HG02884 (cell line): ENCODE measurements at regions not wholly inside any gene's neighbourhood (a gene's known extent, or its start where the extent isn't known, plus 50 kb on each side); places are given as distances from the start of the nearest gene placed in this dataset.

Source experiments
- ATAC-seq: cut with Tn5 transposase; IDR thresholded peaks from one replicate; pipeline ENCODE4 v1.9.1; 2021; ENCODE audit warnings: mild to moderate bottlenecking, moderate library complexity; ENCODE audit not compliant: unreplicated experiment

DNA sequence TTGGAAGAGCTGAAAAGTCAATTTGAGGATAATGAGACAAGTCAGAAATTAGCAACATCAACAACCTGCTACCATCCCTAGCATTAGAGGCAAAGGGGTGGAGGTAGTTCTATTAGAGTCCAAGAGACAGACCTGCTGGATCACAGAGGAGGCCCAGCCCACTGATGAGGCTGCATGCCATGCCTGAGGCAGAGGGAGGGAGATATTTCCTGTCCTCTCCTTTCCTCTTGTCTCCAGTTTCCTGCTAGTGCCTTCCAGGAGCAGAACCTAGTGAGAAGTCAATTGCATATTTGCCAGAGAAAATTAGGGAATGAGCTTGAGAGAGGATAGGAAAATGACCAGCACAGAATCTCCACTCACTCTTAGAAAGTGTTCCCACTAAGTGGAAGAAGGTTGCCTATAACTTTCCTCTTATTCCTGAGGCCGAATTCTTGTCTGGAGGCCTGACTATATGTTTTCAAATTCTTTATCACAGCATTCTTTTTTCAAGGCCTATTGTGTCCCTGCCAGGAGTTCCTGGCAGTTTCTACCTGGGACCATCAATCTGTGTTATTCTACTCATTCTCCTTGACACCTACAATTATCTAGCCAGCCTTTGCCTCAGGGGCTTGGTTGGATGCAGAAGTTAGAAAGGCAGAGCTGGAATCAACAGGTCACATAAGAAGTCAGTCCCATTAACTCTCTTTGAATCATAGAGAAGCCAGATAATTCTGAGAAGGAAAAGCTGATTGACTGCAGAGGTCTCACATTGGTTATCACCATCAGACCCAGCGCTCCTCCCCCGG is 121.9 kb downstream of the EMP1 start:
- no peak for ATAC-seq

DNA sequence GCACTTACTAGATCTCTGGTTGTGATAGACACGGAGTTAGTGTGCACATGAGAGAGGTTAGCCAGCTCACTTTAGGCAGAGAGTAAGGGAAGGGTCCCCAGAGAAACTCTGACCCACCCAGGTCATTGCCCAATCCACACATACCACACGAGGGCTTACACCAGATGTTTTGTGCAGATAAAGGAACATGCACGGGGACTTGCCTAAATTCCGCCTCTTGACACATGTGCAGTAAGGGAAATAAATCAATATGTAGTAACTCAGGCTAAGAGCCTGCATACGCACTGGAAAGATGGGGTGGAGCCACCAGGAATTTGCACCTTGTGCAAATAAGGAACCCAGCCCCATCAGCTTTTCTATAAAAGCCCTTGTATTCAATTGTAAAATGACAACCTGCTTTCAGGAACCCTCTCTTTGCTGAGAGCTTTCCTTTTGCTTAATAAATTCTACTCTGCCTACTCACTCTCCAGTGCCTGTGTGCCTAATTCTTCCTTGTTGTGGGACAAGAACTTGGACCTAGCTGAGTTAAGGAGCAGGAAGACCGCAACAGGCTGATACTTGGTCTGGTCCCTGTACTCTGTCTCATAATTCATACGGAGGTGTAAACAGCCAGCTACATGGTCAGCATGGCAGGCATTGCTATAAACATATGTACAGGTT is 120.2 kb downstream of the EMP1 start:
- no peak for ATAC-seq

DNA sequence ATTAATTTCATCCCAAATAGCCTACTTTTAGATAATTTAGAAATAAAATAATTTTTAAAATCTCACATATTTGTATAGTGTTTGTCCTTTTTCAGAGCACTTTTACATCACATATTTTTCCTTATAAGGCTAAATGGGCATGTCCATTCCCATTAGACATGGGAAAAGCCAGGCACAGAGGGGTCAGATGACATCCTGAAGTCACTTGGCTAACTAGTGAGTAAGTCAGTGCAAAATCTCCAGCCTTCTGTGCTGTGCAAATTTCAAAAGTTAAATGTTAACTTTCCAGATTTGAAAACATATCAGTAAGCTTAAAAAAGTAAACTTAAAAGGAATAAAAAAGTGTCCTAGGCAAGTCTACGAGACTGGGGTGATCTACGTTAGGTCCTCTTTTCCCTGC is 117.4 kb downstream of the EMP1 start:
- no peak for ATAC-seq

- ATAC-seq, result no peak
Observed at GRCh38 chr12:13311551-13311950, 115.0 kb downstream of the EMP1 start.

GRCh38 chr12:13307143-13307816 is 110.8 kb downstream of the EMP1 start:
- no peak for ATAC-seq

DNA sequence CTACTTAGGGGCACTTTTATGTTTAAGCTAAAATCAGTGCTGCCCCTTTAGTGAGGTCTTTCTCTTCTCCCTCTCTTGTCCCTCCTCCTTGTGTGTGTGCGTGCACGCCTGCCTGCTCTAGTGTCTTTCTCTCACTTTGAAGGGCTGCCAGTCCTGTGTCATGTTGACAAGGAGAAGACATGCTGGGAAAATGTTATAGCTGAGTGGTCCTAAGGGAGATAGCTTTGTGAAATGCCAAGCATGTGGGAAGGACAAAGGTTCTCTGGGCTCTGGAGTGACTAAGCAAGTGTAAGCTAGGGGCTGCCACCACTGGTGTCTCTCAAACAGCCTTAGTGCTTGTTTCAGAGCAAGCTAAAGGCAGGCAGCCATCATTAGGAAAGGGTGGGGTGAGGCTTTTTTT is 108.4 kb downstream of the EMP1 start:
- no peak for ATAC-seq

DNA sequence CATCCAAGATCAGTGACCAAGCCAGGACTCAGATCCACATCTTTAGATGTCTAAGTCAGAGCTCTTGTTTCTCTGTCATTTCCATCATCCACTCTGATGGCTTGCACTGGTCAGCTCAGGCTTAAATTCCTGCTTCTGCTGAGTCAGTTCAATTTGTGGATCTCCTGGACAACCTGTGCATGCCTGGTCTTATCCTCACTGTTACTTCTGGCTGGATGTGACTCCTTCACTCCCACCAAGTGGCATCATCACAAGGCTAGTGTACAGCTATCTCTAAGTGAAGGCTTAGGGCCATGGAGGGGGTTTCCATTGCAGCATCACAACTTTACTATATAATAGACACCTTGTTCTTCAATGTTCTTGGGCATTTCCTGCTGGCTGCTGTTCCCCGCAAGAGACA is 102.9 kb downstream of the EMP1 start:
- ATAC-seq, result no peak

- ATAC-seq, result no peak
Observed at GRCh38 chr12:13293096-13293495, 96.6 kb downstream of the EMP1 start.

DNA sequence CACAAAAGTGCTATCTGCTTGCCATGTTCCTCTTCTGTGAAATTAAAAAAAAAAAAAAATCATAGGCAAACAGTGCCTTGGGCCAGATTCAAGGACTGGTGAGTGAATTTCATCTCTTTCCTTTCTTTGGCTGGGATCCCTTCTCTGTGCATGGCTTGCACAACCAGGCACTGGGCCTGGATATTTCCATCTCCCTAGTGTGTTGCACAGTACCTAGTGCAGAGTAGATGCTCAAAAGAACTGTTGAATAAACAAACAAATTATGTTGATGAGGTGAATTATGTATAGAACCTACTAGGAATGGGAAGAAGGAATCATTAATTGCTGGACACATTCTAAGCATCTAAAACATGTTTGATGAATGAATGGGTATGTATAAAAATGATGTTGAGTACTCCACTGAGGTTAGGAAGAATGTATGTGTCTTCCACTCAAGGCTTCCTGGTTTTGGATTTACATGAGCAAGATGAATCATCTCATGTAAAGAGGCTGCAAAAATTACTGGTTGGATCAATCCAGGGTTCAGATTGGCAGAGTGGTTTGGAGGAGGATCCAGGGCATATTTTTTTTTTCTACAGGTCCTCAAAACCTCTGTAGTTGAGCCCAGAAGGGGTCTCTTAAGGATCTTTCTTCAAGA is 93.2 kb downstream of the EMP1 start:
- no peak for ATAC-seq

- ATAC-seq, result no peak
Observed at GRCh38 chr12:13288937-13289652, 92.6 kb downstream of the EMP1 start.

DNA sequence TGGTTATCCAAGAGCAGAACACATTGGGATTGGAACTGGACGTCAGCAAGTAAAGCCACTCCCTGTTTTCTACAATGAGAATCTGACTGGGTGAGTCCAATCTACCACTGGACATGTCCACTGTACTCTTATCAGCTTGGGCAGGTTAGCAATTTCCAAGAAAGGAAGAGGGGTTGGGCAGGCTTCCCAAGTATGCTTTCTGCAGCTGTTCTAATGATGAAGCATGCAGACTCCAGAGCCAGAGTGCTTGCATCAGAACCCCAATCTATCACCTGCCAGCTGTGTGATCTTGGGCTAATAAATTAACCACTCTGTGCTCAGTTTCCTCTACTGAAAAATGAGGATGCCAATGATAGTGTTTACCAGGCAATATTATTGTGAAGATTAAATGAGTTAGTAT is 92.0 kb downstream of the EMP1 start:
- no peak for ATAC-seq

GRCh38 chr12:13283867-13284266 is 87.3 kb downstream of the EMP1 start:
- ATAC-seq, result no peak

- no peak for ATAC-seq
Observed at GRCh38 chr12:13282861-13283260, 86.3 kb downstream of the EMP1 start.

GRCh38 chr12:13278249-13278787 is 81.8 kb downstream of the EMP1 start:
- peak; percentile 94 for ATAC-seq

DNA sequence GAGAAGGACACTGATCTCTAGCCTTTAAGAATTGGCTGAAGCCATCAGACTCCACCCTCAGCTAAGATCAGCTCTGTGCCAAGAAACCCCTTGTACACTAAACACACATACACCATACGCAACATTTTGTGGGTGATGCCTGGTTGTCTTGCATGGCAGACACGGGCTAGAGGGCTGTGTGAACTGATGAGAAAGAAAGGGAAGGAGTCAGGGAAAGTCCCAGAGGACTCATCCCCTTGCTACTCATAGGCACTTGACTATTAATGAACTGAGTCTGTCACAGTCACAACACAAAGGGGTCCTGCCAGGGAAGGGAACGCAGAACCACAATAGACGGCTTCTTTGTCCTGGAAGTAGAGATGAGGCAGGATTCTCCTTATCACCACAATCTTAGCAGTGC is 80.8 kb downstream of the EMP1 start:
- no peak for ATAC-seq

- ATAC-seq, result no peak
Observed at GRCh38 chr12:13275241-13276085, 78.9 kb downstream of the EMP1 start.

DNA sequence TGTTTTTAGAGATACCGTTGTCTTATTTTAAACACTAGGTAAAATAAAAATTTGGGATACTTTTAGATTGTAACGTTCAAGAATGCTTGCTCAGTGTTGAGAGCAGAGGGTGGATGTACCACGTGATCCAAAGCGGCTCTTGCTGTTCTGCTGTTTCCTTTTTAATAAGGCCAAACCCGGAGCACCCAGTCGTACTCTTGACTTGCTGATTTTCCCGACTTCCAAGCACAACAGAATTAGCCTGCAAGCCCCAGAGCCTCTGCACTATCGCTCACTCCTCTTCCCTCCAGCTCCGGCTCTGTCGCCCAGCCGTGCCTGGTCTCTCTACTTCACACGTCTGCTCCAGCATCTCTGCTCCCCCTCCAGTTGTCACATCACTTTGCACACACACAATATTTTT is 77.3 kb downstream of the EMP1 start:
- no peak for ATAC-seq

DNA sequence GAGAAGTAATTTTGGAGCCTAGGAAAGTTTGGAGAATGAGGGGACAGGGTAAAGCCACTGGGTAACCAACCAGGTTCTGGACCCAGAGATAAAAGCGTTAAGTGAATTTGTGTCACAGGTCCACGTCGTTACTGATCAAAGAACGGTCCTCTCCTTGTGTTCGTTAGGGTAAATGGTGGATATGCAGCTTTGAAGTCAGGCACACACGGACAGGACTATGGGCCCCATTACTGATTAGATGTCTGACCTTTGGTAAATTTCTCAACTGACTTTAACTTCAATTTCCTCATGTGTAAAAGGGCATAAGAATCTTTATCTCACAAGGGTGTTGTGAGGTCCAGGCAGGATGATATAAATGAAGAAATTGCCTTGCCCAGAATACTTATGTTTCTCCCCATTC is 76.6 kb downstream of the EMP1 start:
- ATAC-seq, result no peak

- no peak for ATAC-seq
Observed at GRCh38 chr12:13270817-13271216, 74.3 kb downstream of the EMP1 start.
